IMR-90 (cell line): ENCODE measurements at regions not wholly inside any gene's neighbourhood (a gene's known extent, or its start where the extent isn't known, plus 50 kb on each side); places are given as distances from the start of the nearest gene placed in this dataset.

ENCODE experiments used
- ATAC-seq: fragments of 200-7000 bp; cut with Tn5 transposase; 2 replicates; pipeline ENCODE4 v1.9.1; 2020; ENCODE audit warnings: low read depth, mild to moderate bottlenecking, moderate library complexity
- BruUV-seq: library from RNA; stranded (reverse); fragments of 400-500 nt; replicated peaks from 2 replicates; lab custom pipeline; 2021; lab: Mats Ljungman, UMichigan
- CTCF ChIA-PET: fragments of 300-600 bp; formaldehyde crosslinking; extraction: SDS; loops from one replicate; lab custom pipeline; 2021; ENCODE audit warnings: antibody characterized with exemption; lab: Yijun Ruan, JAX
- POLR2A ChIA-PET: fragments of 300-600 bp; sonication (Branson Sonifier 250); formaldehyde crosslinking; loops from one replicate; lab custom pipeline; 2022; ENCODE audit warnings: antibody characterized with exemption; ENCODE audit not compliant: unreplicated experiment; lab: Charles Lee
- DNase-seq: peaks from one replicate; pipeline ENCODE4 v3.0.0; 2013
- H2AFZ ChIP-seq: replicated peaks from 2 replicates; pipeline ENCODE3; 2013; ENCODE audit warnings: low read length, mild to moderate bottlenecking; ENCODE audit not compliant: poor library complexity
- H2AK5ac ChIP-seq: 2 replicates; pipeline ENCODE4 v1.6.1; 2013; ENCODE audit warnings: low read depth, low read length, inconsistent platforms
- H2AK9ac ChIP-seq: replicated peaks from 2 replicates; pipeline ENCODE3; 2013; ENCODE audit warnings: mild to moderate bottlenecking, low read depth, low read length, moderate library complexity; ENCODE audit not compliant: poor library complexity
- H2BK120ac ChIP-seq: 2 replicates; pipeline ENCODE4 v1.6.1; 2013; ENCODE audit warnings: low read depth, low read length, inconsistent platforms
- H2BK15ac ChIP-seq: 3 replicates; pipeline ENCODE4 v1.6.1; 2013; ENCODE audit warnings: low read depth, low read length, inconsistent platforms
- H2BK20ac ChIP-seq: 2 replicates; pipeline ENCODE4 v1.6.1; 2013; ENCODE audit warnings: low read depth, mild to moderate bottlenecking, inconsistent platforms, low read length, moderate library complexity
- H2BK5ac ChIP-seq: 2 replicates; pipeline ENCODE4 v1.6.1; 2013; ENCODE audit warnings: mild to moderate bottlenecking, low read depth, low read length, inconsistent platforms; ENCODE audit not compliant: poor library complexity, severe bottlenecking
- H3K14ac ChIP-seq: replicated peaks from 2 replicates; pipeline ENCODE4 v1.6.1; 2013; ENCODE audit warnings: low read depth, low read length, inconsistent platforms
- H3K18ac ChIP-seq: 2 replicates; pipeline ENCODE4 v1.6.1; 2013; ENCODE audit warnings: low read depth, low read length, control low read depth
- H3K23ac ChIP-seq: 2 replicates; pipeline ENCODE4 v1.6.1; 2013; ENCODE audit warnings: low read depth, low read length, inconsistent platforms
- H3K27ac ChIP-seq: 2 replicates; pipeline ENCODE4 v1.5.1; 2013; ENCODE audit warnings: mild to moderate bottlenecking, control low read depth, low read length; ENCODE audit not compliant: insufficient read depth
- H3K27me3 ChIP-seq: 2 replicates; pipeline ENCODE4 v1.6.1; 2013; ENCODE audit warnings: low read length; ENCODE audit not compliant: control insufficient read depth, insufficient read depth
- H3K36me3 ChIP-seq: 2 replicates; pipeline ENCODE4 v1.6.1; 2013; ENCODE audit warnings: low read length, mixed read lengths; ENCODE audit not compliant: control insufficient read depth, insufficient read depth
- H3K4ac ChIP-seq: 2 replicates; pipeline ENCODE4 v1.6.1; 2013; ENCODE audit warnings: low read depth, low read length, inconsistent platforms
- H3K4me1 ChIP-seq: 2 replicates; pipeline ENCODE4 v1.6.1; 2013; ENCODE audit warnings: low read length, mixed read lengths; ENCODE audit not compliant: control insufficient read depth, insufficient read depth
- H3K4me2 ChIP-seq: 2 replicates; pipeline ENCODE4 v1.6.1; 2013; ENCODE audit warnings: low read depth, mild to moderate bottlenecking, control low read depth, low read length, moderate library complexity
- H3K4me3 ChIP-seq: 2 replicates; pipeline ENCODE4 v1.5.1; 2013; ENCODE audit warnings: low read depth, mild to moderate bottlenecking, control low read depth, low read length, moderate library complexity; ENCODE audit not compliant: insufficient read depth
- H3K56ac ChIP-seq: 2 replicates; pipeline ENCODE4 v1.6.1; 2013; ENCODE audit warnings: low read length, inconsistent platforms; ENCODE audit not compliant: insufficient read depth; ENCODE audit errors: extremely low read depth
- H3K79me1 ChIP-seq, 2 experiments: 2 replicates each; pipeline ENCODE4 v1.6.1; 2013; ENCODE audit warnings: low read length in 2 of 2, inconsistent platforms in 1 of 2, low read depth in 1 of 2
- H3K9ac ChIP-seq: 2 replicates; pipeline ENCODE4 v1.6.1; 2013; ENCODE audit warnings: low read depth, low read length, control low read depth
- H3K9me1 ChIP-seq: 2 replicates; pipeline ENCODE4 v1.6.1; 2013; ENCODE audit warnings: low read length, inconsistent platforms; ENCODE audit not compliant: insufficient read depth
- H3K9me3 ChIP-seq: 2 replicates; pipeline ENCODE4 v1.6.1; 2013; ENCODE audit warnings: low read length; ENCODE audit not compliant: control insufficient read depth, insufficient read depth
- H4K20me1 ChIP-seq: 2 replicates; pipeline ENCODE4 v1.6.1; 2013; ENCODE audit warnings: low read length, inconsistent platforms; ENCODE audit not compliant: insufficient read depth
- H4K5ac ChIP-seq: 2 replicates; pipeline ENCODE4 v1.6.1; 2013; ENCODE audit warnings: mild to moderate bottlenecking, low read depth, low read length, control low read depth
- H4K8ac ChIP-seq, 2 experiments: 2 replicates each; pipeline ENCODE4 v1.6.1; 2013; ENCODE audit warnings: low read depth in 2 of 2, low read length in 2 of 2, control low read depth in 1 of 2, inconsistent platforms in 1 of 2
- H4K91ac ChIP-seq: 2 replicates; pipeline ENCODE4 v1.6.1; 2013; ENCODE audit warnings: low read depth, low read length, inconsistent platforms; ENCODE audit not compliant: insufficient read depth
- BHLHE40 ChIP-seq: fragments of 150-350 bp; IDR thresholded peaks from 2 replicates; pipeline ENCODE4 v1.6.1; 2016; ENCODE audit warnings: mild to moderate bottlenecking, low read depth, low read length
- CEBPB ChIP-seq: IDR thresholded peaks from 2 replicates; pipeline ENCODE4 v1.6.1; 2012; ENCODE audit warnings: low read depth, low read length, improper control_type of control experiment
- FOS ChIP-seq: fragments of 150-350 bp; IDR thresholded peaks from 2 replicates; pipeline ENCODE4 v1.6.1; 2016; ENCODE audit warnings: low read depth, low read length
- MAFK ChIP-seq: IDR thresholded peaks from 2 replicates; pipeline ENCODE4 v1.6.1; 2012; ENCODE audit warnings: low read depth, low read length, improper control_type of control experiment
- MAZ ChIP-seq: IDR thresholded peaks from 2 replicates; pipeline ENCODE4 v1.6.1; 2012; ENCODE audit warnings: low read depth, mild to moderate bottlenecking, low read length, improper control_type of control experiment, moderate library complexity, borderline replicate concordance
- MXI1 ChIP-seq: IDR thresholded peaks from 2 replicates; pipeline ENCODE4 v1.6.1; 2012; ENCODE audit warnings: low read depth, mild to moderate bottlenecking, low read length, moderate library complexity, borderline replicate concordance
- RFX5 ChIP-seq: IDR thresholded peaks from 2 replicates; pipeline ENCODE4 v1.8.0; 2012; ENCODE audit warnings: low read depth, mild to moderate bottlenecking, low read length, moderate library complexity
- SMC3 ChIP-seq: fragments of 150-350 bp; IDR thresholded peaks from 2 replicates; pipeline ENCODE4 v1.6.1; 2016; ENCODE audit warnings: low read depth, mild to moderate bottlenecking, antibody characterized with exemption, low read length, moderate library complexity
- WGBS, 2 experiments: methylation state at CpG; one replicate each; pipeline versions ENCODE4 v1.1.5 to v1.1.7; 2013; ENCODE audit warnings: missing lambda C conversion rate in 2 of 2; ENCODE audit not compliant: insufficient read length in 1 of 2; ENCODE audit errors: extremely low coverage in 2 of 2; 5-methylcytosine and 5-hydroxymethylcytosine counted together
- dilution Hi-C: fragments of 300-500 bp; cut with HindIII; formaldehyde crosslinking; loops from one replicate; pipeline ENCODE4 v1.14.3; 2018; ENCODE audit warnings: low sequenced_read_pairs; ENCODE audit not compliant: unreplicated experiment
- in situ Hi-C: fragments of 300-500 bp; cut with MboI; formaldehyde crosslinking; loops from 3 replicates; pipeline ENCODE4 v1.14.3; 2019; ENCODE audit warnings: low sequenced_read_pairs, inconsistent platforms, mixed read lengths
- intact Hi-C: fragments of 100-400 bp; cut with micrococcal nuclease; formaldehyde crosslinking; loops from 2 replicates; pipeline ENCODE4 v1.10.0; 2022
- TF ChIP-seq, protein P1 (sequence below): conservative IDR thresholded peaks from 2 replicates; pipeline ENCODE4 v1.5.1; 2012; ENCODE audit warnings: mild to moderate bottlenecking, low read depth, low read length, improper control_type of control experiment

DNA sequence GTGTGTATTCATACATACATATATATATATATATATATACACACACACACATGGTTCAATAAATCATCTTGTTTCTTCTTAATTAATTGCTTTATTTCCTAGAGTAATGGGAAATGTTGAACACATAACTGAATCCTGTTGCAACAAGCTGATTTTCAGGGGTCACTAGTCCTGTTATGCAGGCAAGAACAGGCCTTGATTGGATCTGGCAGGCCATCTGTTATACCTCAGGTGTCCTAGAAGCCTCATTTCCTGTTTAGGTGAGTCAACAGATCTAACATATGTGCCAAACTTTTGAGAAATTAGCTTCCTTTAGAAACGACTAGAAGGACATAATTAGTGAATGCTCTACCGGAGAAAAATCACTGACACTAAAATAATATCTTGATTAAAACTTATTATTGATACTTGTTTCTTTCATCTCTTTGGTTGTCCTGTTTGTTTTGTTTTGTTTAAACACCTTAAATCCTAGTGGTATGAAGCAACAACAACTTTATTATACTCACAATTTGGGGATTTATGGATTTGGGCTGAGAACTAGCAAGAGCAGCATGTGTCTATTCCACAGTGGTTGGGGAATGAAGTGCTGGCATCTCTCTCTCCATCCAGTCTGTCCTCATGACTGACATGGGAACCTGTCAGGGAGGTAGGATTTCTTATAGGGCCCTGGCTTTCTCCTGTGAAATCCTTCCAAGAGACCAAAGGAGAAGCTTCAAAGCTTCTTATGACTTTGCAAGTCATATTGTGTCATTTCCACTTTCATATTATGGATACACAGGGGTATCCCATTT lies 552.6 kb downstream of the NSUN3 start:
- Histone ChIP-seq H2AFZ (no peak overlapping the region), H3K4me2 (no peak overlapping the region), H3K27me3 (no peaks in the 10 kb centered on the region), H3K14ac (no peak overlapping the region), H3K79me1 (no peaks in the 10 kb centered on the region), H3K27ac (no peak overlapping the region), H3K18ac (no peak overlapping the region), H2AK9ac (no peak overlapping the region), H3K9me1 (no peaks in the 10 kb centered on the region), H2BK5ac (no peak overlapping the region), H3K4me1 (no peaks in the 10 kb centered on the region), H4K8ac (no peak overlapping the region), H3K4ac (no peak overlapping the region), H3K9me3 (no peaks in the 10 kb centered on the region), H4K20me1 (no peaks in the 10 kb centered on the region), H4K91ac (no peak overlapping the region), H2BK120ac (no peak overlapping the region), H3K23ac (no peak overlapping the region), H3K9ac (no peak overlapping the region), H4K5ac (no peak overlapping the region), H2BK20ac (no peak overlapping the region), H2BK15ac (no peak overlapping the region), H3K36me3 (no peaks in the 10 kb centered on the region), H3K56ac (no peak overlapping the region), H2AK5ac (no peak overlapping the region), H3K4me3 (no peak overlapping the region)
- WGBS, 2 experiments: no CpG with 5 or more reads among the region's 2 CpGs
- ATAC-seq (no peak), DNase-seq (no peak)
- intact Hi-C loops (no loop called here), in situ Hi-C loops (no loop called here), dilution Hi-C loops (no loop called here)
- no TSS peak for BruUV-seq
- TF ChIP-seq, protein P1, sequence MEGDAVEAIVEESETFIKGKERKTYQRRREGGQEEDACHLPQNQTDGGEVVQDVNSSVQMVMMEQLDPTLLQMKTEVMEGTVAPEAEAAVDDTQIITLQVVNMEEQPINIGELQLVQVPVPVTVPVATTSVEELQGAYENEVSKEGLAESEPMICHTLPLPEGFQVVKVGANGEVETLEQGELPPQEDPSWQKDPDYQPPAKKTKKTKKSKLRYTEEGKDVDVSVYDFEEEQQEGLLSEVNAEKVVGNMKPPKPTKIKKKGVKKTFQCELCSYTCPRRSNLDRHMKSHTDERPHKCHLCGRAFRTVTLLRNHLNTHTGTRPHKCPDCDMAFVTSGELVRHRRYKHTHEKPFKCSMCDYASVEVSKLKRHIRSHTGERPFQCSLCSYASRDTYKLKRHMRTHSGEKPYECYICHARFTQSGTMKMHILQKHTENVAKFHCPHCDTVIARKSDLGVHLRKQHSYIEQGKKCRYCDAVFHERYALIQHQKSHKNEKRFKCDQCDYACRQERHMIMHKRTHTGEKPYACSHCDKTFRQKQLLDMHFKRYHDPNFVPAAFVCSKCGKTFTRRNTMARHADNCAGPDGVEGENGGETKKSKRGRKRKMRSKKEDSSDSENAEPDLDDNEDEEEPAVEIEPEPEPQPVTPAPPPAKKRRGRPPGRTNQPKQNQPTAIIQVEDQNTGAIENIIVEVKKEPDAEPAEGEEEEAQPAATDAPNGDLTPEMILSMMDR: no peak
- TF ChIP-seq MAFK: no peak
- TF ChIP-seq RFX5: no peak
- no peak for TF ChIP-seq FOS
- TF ChIP-seq MAZ: no peak
- TF ChIP-seq MXI1: no peak
- no peak for TF ChIP-seq BHLHE40
- no peak for TF ChIP-seq CEBPB
- TF ChIP-seq SMC3: no peak
- POLR2A ChIA-PET: no interaction called here
- CTCF ChIA-PET: no interaction called here
